ENCODE measurements at regions not wholly inside any gene's neighbourhood (a gene's known extent, or its start where the extent isn't known, plus 50 kb on each side); places are given as distances from the start of the nearest gene placed in this dataset.

DNA sequence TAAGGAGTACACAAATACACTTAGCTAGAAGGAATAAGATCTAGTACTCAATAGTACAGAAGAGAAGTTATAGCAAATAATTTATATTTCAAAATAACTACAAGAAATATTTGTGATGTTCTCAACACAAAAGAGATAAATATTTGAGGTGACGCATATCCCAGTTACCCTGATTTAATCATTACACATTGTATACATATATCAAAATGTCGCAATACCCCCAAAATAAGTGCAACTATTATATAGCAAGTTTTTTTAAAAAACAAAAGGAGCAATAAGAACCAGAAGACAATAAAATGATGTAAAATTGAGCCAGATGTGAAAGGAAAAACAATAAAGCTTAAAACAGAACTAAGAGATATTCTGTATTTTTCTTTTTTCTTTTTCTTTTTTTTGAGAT lies 59.3 kb upstream of the KIAA1217 start:
- H3K27me3 ChIP-seq (ENCODE audit: insufficient read depth, poor library complexity, severe bottlenecking), result peaks cover 9% of the 10 kb centered on the region
- H3K9me3 ChIP-seq (ENCODE audit: severe bottlenecking), result no peaks in the 10 kb centered on the region
- no peak overlapping the region for H3K27ac ChIP-seq (ENCODE audit: poor library complexity, severe bottlenecking)
- no peak for DNase-seq (ENCODE audit: low spot score)
- no peak for ATAC-seq (ENCODE audit: low read depth)
- H3K36me3 ChIP-seq (ENCODE audit: low read depth), result no peaks in the 10 kb centered on the region
- TF ChIP-seq, protein P1, sequence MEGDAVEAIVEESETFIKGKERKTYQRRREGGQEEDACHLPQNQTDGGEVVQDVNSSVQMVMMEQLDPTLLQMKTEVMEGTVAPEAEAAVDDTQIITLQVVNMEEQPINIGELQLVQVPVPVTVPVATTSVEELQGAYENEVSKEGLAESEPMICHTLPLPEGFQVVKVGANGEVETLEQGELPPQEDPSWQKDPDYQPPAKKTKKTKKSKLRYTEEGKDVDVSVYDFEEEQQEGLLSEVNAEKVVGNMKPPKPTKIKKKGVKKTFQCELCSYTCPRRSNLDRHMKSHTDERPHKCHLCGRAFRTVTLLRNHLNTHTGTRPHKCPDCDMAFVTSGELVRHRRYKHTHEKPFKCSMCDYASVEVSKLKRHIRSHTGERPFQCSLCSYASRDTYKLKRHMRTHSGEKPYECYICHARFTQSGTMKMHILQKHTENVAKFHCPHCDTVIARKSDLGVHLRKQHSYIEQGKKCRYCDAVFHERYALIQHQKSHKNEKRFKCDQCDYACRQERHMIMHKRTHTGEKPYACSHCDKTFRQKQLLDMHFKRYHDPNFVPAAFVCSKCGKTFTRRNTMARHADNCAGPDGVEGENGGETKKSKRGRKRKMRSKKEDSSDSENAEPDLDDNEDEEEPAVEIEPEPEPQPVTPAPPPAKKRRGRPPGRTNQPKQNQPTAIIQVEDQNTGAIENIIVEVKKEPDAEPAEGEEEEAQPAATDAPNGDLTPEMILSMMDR (IDR thresholded peaks at IDR 0.05; ENCODE audit: poor library complexity, severe bottlenecking), result no peak
- H3K4me3 ChIP-seq (ENCODE audit: severe bottlenecking), result no peak overlapping the region
- H3K4me1 ChIP-seq (ENCODE audit: insufficient read depth, poor library complexity, severe bottlenecking), result no peaks in the 10 kb centered on the region

DNA sequence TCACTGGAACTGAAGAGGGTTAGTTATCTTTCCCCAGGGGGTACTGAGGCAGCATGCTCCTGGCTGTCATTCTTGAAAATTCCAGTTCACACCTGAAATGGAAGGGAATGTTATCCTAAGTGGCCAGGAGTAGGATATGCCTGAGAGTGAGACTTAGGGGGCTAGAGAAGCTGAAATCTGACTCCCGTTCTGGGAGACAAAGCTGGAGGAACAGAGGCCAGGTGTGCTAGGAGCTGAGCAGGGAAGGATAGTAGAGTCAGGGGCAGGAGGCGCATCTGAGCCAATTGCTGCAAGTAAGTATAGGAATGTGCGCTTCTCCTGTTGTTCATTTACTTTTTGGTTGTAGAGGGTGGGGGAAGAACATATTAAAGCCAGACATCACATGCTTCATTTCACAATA lies 58.1 kb upstream of the KIAA1217 start:
- no peaks in the 10 kb centered on the region for H3K4me1 ChIP-seq (ENCODE audit: insufficient read depth, poor library complexity, severe bottlenecking)
- peaks cover 9% of the 10 kb centered on the region for H3K27me3 ChIP-seq (ENCODE audit: insufficient read depth, poor library complexity, severe bottlenecking)
- H3K9me3 ChIP-seq (ENCODE audit: severe bottlenecking), result no peaks in the 10 kb centered on the region
- no peak overlapping the region for H3K27ac ChIP-seq (ENCODE audit: poor library complexity, severe bottlenecking)
- no peak for DNase-seq (ENCODE audit: low spot score)
- TF ChIP-seq, protein P1 (IDR thresholded peaks at IDR 0.05; ENCODE audit: poor library complexity, severe bottlenecking), result no peak
- no peaks in the 10 kb centered on the region for H3K36me3 ChIP-seq (ENCODE audit: low read depth)
- H3K4me3 ChIP-seq (ENCODE audit: severe bottlenecking), result no peak overlapping the region
- no peak for ATAC-seq (ENCODE audit: low read depth)

DNA sequence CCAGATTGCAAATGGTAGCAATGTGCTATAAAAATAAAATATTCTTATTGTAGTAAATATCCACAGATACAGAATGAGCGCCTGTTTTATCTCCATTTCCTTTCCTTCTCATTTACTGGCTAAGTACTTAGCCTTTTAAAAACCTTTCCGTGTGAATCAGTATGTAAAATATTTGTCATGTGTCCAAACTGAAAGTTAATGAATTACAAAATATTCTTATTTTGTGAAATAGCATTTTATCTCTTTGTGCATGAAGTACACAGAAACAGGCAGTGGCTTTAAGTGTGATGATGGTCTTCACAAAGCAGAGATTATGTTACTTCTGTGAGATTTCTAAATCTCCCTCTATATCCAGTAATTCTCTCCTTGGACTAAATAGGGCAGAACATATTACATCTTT lies 56.7 kb upstream of the KIAA1217 start:
- Histone ChIP-seq H3K9me3 (ENCODE audit: severe bottlenecking) (no peaks in the 10 kb centered on the region), H3K27ac (ENCODE audit: poor library complexity, severe bottlenecking) (no peak overlapping the region), H3K36me3 (ENCODE audit: low read depth) (no peaks in the 10 kb centered on the region), H3K4me3 (ENCODE audit: severe bottlenecking) (no peak overlapping the region), H3K4me1 (ENCODE audit: insufficient read depth, poor library complexity, severe bottlenecking) (no peaks in the 10 kb centered on the region), H3K27me3 (ENCODE audit: insufficient read depth, poor library complexity, severe bottlenecking) (peaks cover 9% of the 10 kb centered on the region)
- TF ChIP-seq, protein P1 (IDR thresholded peaks at IDR 0.05; ENCODE audit: poor library complexity, severe bottlenecking), result no peak
- ATAC-seq (ENCODE audit: low read depth), result no peak
- DNase-seq (ENCODE audit: low spot score), result no peak

DNA sequence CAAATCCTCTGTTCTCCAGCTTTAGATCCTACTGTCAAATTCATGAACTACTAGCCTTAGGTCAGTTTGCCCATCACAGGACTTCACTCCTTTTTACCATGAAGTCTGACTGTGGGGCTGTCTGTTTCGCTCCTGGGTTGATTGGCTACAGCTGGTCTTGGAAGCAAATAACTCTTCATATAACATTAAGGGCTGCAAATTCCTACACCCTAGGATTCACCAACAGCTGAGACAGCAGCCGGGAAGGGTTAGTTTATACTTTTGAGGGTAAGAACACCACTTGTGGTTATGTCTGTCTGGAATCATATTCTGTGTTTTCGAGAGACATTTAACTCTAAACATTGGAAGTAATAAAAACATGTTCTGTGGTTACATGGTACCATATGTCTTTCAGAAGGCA lies 55.9 kb upstream of the KIAA1217 start:
- Histone ChIP-seq H3K36me3 (ENCODE audit: low read depth) (no peaks in the 10 kb centered on the region), H3K27ac (ENCODE audit: poor library complexity, severe bottlenecking) (no peak overlapping the region), H3K4me1 (ENCODE audit: insufficient read depth, poor library complexity, severe bottlenecking) (no peaks in the 10 kb centered on the region), H3K4me3 (ENCODE audit: severe bottlenecking) (no peak overlapping the region), H3K27me3 (ENCODE audit: insufficient read depth, poor library complexity, severe bottlenecking) (peaks cover 9% of the 10 kb centered on the region), H3K9me3 (ENCODE audit: severe bottlenecking) (no peaks in the 10 kb centered on the region)
- no peak for DNase-seq (ENCODE audit: low spot score)
- TF ChIP-seq, protein P1 (IDR thresholded peaks at IDR 0.05; ENCODE audit: poor library complexity, severe bottlenecking), result no peak
- ATAC-seq (ENCODE audit: low read depth), result no peak

DNA sequence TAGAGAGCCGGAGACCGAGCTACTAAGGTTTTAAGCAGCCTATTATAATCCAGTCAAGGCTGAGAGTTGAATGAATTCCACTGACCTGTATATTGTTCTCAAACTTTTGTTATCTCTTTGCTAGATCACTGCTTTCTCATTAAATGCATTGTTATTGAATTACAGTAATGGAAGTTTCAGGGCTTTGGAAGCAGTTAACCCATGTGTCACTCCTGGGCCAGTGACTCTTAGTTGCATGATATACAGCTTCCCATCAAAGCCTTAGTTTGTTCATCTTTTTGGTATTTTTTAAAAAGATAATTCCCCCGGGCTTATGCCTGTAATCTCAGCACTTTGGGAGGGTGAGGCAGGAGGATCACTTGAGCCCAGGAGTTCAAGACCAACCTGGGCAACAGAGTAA lies 55.4 kb upstream of the KIAA1217 start:
- DNase-seq (ENCODE audit: low spot score) (no peak), ATAC-seq (ENCODE audit: low read depth) (no peak; the same call in 2 of the 3 replicates)
- no peaks in the 10 kb centered on the region for H3K4me1 ChIP-seq (ENCODE audit: insufficient read depth, poor library complexity, severe bottlenecking)
- H3K9me3 ChIP-seq (ENCODE audit: severe bottlenecking), result no peaks in the 10 kb centered on the region
- no peak overlapping the region for H3K27ac ChIP-seq (ENCODE audit: poor library complexity, severe bottlenecking)
- H3K4me3 ChIP-seq (ENCODE audit: severe bottlenecking), result no peak overlapping the region
- TF ChIP-seq, protein P1 (IDR thresholded peaks at IDR 0.05; ENCODE audit: poor library complexity, severe bottlenecking), result no peak
- H3K36me3 ChIP-seq (ENCODE audit: low read depth), result no peaks in the 10 kb centered on the region
- H3K27me3 ChIP-seq (ENCODE audit: insufficient read depth, poor library complexity, severe bottlenecking), result peaks cover 9% of the 10 kb centered on the region

Measured in RWPE2 (cell line).